HG02938 (cell line): ENCODE measurements at regions not wholly inside any gene's neighbourhood (a gene's known extent, or its start where the extent isn't known, plus 50 kb on each side); places are given as distances from the start of the nearest gene placed in this dataset.
"Not testable (repeated sequence)": the region's sequence is repeated elsewhere in the genome, so short reads cannot be mapped to it uniquely, and the experiment has no call there.

Source experiments
- ATAC-seq: cut with Tn5 transposase; IDR thresholded peaks from one replicate; pipeline ENCODE4 v1.9.1; 2021; ENCODE audit warnings: mild to moderate bottlenecking, moderate library complexity; ENCODE audit not compliant: unreplicated experiment

DNA sequence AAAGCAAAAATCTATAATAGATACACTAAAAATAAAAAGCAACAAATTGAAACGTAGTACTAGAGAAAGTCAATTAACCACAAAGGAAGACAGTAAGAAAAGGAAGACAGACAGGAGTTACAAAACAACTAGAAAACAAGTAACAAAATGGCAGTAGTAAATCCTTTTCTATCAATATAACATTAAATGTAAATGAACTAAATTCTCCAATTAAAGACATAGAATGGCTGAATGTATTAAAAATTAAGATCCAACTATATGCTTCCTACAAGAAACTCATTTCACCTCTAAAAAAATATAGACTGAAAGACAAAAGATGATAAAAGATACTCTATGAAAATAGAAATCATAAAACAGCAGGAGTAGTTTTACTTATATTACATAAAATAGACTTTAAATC is 79.1 kb downstream of the CTH start:
- no peak for ATAC-seq

DNA sequence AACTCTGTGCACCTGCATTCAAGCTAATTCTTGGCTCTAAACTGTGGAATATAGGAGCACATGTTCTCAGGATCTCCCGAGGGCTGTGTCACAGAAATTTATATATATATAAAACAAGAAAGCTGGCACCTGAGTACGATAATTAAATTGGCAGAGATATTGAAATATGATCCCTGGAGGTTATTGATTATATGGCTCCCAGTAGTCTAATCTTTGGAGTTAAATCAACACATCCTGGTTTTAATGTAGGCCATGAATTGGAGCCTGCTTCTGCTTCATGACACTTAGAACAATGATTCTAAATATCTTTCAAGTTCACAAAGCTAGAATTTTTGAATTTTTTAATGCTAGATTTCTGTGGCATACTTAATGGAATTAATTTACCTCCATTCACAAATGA is 84.3 kb downstream of the CTH start:
- no peak for ATAC-seq

DNA sequence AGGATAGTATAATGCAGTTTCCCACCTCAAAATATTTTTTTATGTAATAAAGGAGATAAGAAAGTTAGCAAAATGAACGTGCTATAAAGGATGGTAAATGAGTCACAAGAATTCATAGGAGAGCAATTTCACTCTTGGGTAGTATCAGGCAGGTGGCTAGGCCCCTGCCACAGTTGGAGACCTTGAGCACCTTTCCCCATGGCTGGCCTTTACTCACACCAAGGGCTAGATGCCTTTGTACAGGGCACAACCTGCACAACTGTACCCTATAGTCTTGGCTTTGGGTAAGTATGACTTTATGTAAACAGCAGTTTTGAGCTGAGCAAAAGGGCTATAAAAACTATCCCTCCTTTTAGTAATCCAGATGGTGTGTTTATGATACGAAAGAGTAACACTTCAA is 85.1 kb downstream of the CTH start:
- no peak for ATAC-seq

GRCh38 chr1:70497152-70497551 is 86.1 kb downstream of the CTH start:
- no peak for ATAC-seq

DNA sequence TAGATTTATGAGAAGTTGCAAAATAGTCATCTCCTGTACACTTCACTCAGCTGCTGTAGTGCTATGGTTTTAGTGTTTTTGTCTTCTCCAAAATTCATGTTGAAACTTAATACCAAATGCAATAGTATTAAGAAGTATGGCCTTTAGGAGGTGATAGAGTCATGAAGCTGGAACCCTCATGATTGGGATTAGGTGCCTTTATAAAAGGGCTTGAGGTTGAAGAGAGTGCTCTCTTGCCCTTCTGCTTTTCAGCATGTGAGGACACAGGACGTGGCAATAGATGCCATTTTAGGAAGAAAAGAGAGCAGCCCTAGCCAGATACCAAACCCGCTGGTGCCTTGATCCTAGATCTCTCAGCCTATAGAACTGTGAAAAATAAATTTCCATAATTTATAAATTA is 87.6 kb downstream of the CTH start:
- no peak for ATAC-seq

DNA sequence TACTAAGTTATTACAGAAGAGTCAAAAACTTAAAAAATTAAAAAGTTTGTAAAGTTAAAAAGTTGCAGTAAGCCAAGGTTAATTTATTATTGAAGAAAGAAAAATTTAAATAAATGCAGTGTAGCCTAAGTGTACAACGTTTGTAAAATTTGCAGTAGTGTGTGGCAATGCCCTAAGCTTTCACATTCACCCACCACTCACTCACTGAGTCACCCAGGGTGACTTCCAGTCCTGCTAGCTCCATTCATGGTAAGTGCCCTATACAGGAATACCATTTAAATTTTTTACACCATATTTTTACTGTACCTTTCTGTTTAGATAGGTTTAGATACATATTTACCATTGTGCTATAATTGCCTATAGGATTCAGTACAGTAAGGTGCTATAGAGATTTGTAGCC is 88.6 kb downstream of the CTH start:
- ATAC-seq = no peak

DNA sequence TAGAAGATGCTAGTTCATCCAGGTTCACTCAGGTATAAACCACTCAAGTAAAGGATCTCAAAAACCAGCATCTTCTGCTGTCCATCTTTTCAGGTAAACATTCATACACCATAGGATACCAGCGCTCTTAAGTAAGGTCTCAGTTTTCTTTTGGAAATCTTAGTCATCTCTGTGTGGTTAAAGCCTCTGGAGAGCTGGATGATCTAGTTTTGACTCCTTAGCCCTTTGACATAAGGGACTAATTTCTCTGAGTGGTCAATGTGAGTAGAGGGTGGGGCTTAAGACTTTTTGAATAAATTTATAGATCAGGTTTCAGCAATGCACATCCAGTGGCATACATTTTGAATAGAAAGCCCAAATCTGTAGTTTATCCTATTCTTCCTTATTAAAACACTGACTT is 92.3 kb downstream of the CTH start:
- ATAC-seq = no peak

DNA sequence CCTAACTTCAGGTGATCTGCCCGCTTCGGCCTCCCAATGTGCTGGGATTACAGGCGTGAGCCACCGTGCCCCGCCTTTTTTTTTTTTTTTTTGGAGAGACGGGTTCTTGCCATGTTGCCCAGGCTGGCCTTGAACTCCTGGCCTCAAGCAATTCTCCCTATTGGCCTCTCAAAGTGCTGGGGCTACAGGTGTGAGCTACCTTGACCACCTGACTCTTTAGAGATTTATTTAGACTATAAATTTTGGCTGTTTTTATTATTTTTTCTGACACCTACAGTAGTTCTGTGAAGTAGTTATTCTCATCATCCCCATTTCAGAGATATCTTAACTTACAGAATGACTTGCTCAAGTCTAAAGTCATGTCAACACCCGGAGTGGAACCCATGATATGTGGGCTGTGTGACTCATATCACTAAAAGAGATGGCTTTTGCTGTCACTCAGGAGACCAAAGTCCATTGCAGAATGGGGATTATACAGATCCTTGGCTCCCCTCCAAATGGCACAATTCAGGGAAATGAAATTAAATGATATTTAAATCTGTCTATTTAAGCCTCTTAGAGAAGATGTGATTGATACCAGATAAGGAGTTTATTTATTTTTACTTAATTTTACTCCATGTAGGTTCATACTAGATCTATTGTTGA is 93.2 kb downstream of the CTH start:
- ATAC-seq = peak; percentile 99

- ATAC-seq = peak; percentile 29
Observed at GRCh38 chr1:70504821-70505193, 93.7 kb downstream of the CTH start.

DNA sequence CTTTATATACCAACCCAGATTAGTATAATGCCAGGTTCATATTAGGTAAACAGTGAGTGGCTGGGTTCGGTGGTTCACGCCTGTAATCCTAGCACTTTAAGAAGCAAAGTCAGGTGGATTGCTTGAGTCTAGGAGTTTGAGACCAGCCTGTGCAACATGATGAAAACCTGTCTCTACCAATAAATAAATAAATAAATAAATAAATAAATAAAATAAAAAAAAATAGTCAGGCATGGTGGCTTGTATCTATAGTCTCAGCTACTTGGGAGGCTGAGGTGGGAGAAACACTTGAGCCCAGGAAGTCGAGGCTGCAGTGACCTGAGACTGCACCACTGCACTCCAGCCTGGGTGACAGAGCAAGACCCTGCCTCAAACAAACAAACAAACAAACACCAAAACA is 96.9 kb downstream of the CTH start:
- ATAC-seq = not testable (repeated sequence)

DNA sequence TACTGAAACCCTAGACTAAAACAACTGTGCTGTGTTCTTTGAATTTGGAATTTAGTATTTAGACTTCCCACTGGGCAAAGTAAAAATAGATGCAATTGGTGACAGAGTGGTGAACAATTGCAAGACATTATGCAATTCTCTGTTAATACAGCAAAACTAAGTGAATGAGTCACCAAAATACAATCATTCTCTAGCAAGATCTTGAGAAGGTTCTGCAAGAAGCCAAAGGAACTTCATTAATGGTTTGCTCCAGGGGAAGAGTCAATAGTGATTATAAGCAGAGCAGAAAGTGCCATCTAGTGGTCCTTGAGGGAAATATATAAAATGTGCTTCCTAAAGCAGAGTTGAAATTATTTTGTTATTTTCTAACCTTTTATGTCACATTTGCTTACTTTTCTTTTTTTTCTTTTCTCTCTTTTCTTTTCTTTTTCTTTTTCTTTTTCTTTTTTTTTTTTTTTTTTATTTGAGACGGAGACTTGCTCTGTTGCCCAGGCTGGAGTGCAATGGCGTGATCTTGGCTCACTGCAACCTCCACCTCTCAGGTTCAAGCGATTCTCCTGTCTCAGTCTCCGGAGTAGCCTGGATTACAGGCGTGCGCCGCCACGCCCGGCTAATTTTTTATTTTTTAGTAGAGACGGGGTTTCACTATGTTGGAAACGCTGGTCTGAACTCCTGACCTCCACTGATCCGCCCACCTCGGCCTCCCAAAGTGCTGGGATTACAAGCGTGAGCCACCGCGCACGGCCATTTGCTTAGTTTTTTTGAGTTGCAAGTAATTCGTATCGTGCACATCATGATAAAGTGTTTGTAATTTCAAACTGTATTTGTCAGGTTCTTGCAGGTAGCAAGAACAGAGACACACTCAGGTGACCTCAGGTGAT is 99.2 kb downstream of the CTH start:
- peak; percentile 82 for ATAC-seq

GRCh38 chr1:70517444-70517843 is 106.4 kb downstream of the CTH start:
- peak; percentile 45 for ATAC-seq

DNA sequence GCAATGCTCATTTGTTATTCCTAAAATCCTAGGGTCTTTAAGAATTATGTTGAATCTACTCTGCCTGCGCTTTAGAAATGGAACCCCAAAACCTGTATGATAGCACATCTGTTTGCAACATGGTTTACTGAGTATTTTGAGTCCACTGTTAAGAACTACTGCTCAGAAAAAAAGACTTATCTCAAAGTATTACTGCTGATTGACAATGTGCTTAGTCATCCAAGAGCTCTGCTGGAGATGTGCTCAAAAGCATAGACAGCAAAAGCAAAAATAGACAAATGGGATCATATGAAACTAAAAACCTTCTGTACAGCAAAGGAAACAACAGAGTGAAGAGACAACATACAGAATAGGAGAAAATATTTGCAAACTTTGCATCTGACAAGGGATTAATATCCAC is 107.0 kb downstream of the CTH start:
- no peak for ATAC-seq

DNA sequence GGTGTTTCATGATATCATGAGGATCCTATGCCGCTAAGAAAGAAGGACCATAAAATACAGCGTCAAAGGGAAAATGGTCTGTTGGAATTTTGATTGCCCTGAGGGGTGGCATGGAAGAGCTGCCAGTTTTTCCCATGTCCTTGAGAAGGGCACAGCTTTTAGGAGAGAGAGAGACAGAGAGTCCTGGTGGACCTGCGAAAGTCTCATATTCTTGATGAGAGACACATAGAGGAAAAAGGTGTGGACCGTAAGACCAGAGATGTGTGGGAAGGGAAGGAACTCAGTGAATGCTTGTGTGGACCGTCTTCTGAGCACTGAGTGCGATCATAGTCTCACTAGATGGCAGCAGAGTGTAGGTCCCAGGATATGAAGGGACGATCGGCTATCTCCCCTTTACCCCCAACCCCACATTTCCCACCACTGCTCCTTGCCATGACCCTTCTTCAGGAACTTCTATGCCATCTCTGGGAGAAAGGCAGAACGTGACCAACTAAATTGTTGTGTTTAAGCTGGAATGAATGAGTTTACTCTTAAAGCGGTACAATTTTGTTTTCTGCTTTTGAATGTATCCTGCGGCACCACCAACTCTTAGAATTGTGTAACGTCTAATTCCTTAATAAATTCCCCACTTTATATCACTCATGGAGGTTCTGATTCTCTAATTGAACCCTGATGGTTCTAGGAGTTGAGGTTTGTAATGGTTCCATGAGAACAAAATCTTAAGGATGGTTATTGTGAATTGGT is 117.7 kb downstream of the CTH start:
- peak; percentile 65 for ATAC-seq

DNA sequence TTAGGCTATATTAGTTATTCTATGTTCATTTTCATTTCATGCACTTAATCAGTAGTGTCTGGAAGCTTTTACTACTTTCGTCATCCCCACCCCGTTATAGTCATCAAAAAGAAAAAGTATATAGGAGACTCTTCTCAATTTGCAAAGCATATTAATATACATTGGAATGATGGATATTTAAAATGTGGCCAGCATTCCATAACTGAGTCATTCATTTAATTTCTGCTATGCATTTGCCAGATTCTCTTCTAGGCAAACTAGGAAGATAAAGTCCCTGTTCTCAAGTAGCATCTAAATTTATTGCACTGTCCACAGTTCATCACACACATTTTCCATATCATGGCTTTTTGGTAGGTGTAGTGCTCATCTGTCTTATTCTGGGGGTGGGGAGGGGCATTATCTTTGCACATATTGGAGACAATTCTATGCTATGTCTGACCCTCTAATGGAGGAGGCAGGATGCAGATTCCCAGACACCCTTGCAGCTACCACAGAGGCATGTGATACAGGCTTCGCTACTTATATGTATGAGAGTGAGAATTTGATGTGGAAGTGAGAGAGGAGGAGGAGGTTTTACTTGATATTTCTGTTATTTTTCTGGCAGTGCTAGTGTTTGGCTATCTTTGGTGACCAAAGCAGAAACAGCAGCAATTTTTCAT is 125.8 kb downstream of the CTH start:
- no peak for ATAC-seq

- no peak for ATAC-seq
Observed at GRCh38 chr1:70537788-70538187, 126.7 kb downstream of the CTH start.

DNA sequence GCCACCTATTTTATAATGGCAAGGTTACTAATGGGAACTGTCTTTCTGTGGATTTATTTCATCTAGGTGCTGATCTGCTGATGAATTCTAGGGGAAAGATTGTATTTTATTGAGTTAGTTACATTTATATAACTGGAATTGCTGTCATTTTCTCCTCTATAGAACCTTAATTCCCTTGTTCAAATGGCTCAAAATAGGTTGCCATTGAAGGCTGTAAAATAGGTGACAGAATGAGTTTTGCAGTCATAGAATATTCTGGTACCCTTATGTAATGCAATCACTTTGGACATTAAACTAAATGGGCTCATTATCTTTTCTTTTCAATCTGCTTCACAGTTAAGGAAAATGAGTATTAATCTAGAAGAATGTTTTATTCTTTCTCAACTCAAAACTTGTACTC is 131.0 kb downstream of the CTH start:
- no peak for ATAC-seq

DNA sequence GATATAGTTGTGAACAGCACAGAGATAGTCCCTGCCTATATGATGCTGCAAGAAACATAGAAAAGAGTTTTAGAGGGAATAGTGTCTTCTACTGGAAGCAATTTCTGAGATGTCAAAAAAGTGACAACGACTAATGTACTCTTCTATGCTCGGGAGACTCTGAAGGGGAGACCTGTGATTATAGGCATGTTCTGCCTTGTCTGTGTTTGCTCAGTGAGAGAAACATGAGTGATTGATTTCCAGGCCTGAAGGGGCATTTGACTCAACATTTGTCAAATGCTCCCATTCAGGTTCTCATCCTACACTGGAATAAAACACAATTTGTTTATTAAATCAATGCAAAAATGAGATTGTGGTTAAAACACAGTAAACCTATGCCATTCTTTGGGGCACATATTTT is 131.8 kb downstream of the CTH start:
- no peak for ATAC-seq

- no peak for ATAC-seq
Observed at GRCh38 chr1:70546726-70547125, 135.7 kb downstream of the CTH start.

GRCh38 chr1:70552662-70553566 is 141.8 kb downstream of the CTH start:
- no peak for ATAC-seq
